H1 (cell line): ENCODE measurements at regions not wholly inside any gene's neighbourhood (a gene's known extent, or its start where the extent isn't known, plus 50 kb on each side); places are given as distances from the start of the nearest gene placed in this dataset.

Experiments used
- ASH2L ChIP-seq: fragments of 200-600, 300-600 bp; sonication (generic); IDR thresholded peaks from one replicate; pipeline ENCODE4 v1.7.1; 2017; ENCODE audit warnings: low read length
- CTCF ChIP-seq, 3 experiments: IDR thresholded peaks; 1 replicate in 2 of 3; 2 replicates in 1 of 3; pipeline versions ENCODE4 v1.5.1 to v1.6.1; 2011; ENCODE audit warnings: low read length in 3 of 3, mild to moderate bottlenecking in 3 of 3, inconsistent platforms in 2 of 3, low read depth in 1 of 3, moderate library complexity in 1 of 3; ENCODE audit not compliant: insufficient read depth in 1 of 3; ENCODE audit errors: control extremely low read depth in 1 of 3
- EGR1 ChIP-seq: IDR thresholded peaks from 2 replicates; pipeline ENCODE4 v1.6.1; 2011; ENCODE audit warnings: low read depth, low read length, borderline replicate concordance
- POLR2A ChIP-seq, 2 experiments: IDR thresholded peaks; 1 replicate in 1 of 2; 2 replicates in 1 of 2; pipeline ENCODE4 v1.6.1; 2011; ENCODE audit warnings: low read depth in 2 of 2, low read length in 2 of 2, mild to moderate bottlenecking in 2 of 2; ENCODE audit errors: control extremely low read depth in 1 of 2
- RAD21 ChIP-seq, 2 experiments: IDR thresholded peaks in 1 of 2; conservative IDR thresholded peaks in 1 of 2; 2 replicates each; pipeline ENCODE4 v1.6.1; 2011; ENCODE audit warnings: low read depth in 2 of 2, low read length in 2 of 2, improper control_type of control experiment in 1 of 2, inconsistent platforms in 1 of 2, mild to moderate bottlenecking in 1 of 2, moderate library complexity in 1 of 2
- RFX5 ChIP-seq: IDR thresholded peaks from 2 replicates; pipeline ENCODE4 v1.6.1; 2011; ENCODE audit warnings: low read depth, low read length, improper control_type of control experiment, borderline replicate concordance
- ZNF274 ChIP-seq: IDR thresholded peaks from 2 replicates; pipeline ENCODE4 v1.7.0; 2012; ENCODE audit warnings: low read length, borderline replicate concordance; ENCODE audit errors: extremely low read depth
- TF ChIP-seq, protein P1 (sequence below): IDR thresholded peaks from 2 replicates; pipeline ENCODE4 v1.6.1; 2012; ENCODE audit warnings: inconsistent platforms

DNA sequence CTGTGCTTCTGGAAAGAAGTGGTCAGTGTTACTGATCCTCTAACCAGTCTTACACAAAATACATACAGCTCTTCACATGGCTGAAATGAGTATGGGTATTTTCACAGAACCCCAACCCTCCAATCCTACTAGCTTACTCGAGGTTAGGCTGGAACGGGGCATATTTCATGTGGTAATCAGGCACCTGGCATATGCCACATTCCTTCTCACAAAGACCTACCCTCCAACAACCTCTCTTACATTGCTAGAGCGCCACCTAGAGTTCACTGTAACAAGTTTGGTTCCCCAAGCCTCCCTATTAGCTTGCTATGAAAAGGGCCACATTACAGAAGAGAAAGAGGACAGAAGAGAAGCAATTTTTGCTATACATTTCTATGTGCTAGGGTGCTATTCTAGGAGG lies 597.3 kb downstream of the PRELID2 start:
- TF ChIP-seq ZNF274 (no peak), CTCF (IDR thresholded peaks at IDR 0.05; ENCODE audit: control extremely low read depth in 1 of 3, insufficient read depth in 1 of 3, low read depth in 1 of 3, low read length in 3 of 3) (peak in 2 of 3 experiments; percentile 69 to 81; a peak in 3 of 4 replicates), POLR2A (IDR thresholded peaks at IDR 0.05; ENCODE audit: control extremely low read depth in 1 of 2, low read depth in 2 of 2, low read length in 2 of 2) (no peak), RAD21 (IDR thresholded peaks at IDR 0.05 in 1 of 2, conservative IDR thresholded peaks at IDR 0.05 in 1 of 2; ENCODE audit: low read depth in 2 of 2, low read length in 2 of 2) (peak; percentile 94 to 96), ASH2L (no peak), EGR1 (no peak), RFX5 (no peak)
- TF ChIP-seq, protein P1, sequence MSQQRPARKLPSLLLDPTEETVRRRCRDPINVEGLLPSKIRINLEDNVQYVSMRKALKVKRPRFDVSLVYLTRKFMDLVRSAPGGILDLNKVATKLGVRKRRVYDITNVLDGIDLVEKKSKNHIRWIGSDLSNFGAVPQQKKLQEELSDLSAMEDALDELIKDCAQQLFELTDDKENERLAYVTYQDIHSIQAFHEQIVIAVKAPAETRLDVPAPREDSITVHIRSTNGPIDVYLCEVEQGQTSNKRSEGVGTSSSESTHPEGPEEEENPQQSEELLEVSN: peak; percentile 74
